Suprapubic skin (tissue), 3 donors: ENCODE measurements at regions not wholly inside any gene's neighbourhood (a gene's known extent, or its start where the extent isn't known, plus 50 kb on each side); places are given as distances from the start of the nearest gene placed in this dataset.

Experiments
- POLR2A ChIP-seq, 2 donors: fragments of 450-650 bp; IDR thresholded peaks; one replicate each; pipeline ENCODE4 v1.6.1; 2017; ENCODE audit warnings: antibody characterized with exemption in 2 of 2, mild to moderate bottlenecking in 2 of 2, moderate library complexity in 2 of 2
- TF ChIP-seq, protein P1 (sequence below), 2 donors: fragments of 200-600 bp in 1 of 2; fragments of 450-650 bp in 1 of 2; sonication (generic) in 1 of 2; IDR thresholded peaks; one replicate each; pipeline ENCODE4 v1.5.1; 2016 to 2019; ENCODE audit warnings: antibody characterized with exemption in 2 of 2, mild to moderate bottlenecking in 1 of 2, moderate library complexity in 1 of 2

DNA sequence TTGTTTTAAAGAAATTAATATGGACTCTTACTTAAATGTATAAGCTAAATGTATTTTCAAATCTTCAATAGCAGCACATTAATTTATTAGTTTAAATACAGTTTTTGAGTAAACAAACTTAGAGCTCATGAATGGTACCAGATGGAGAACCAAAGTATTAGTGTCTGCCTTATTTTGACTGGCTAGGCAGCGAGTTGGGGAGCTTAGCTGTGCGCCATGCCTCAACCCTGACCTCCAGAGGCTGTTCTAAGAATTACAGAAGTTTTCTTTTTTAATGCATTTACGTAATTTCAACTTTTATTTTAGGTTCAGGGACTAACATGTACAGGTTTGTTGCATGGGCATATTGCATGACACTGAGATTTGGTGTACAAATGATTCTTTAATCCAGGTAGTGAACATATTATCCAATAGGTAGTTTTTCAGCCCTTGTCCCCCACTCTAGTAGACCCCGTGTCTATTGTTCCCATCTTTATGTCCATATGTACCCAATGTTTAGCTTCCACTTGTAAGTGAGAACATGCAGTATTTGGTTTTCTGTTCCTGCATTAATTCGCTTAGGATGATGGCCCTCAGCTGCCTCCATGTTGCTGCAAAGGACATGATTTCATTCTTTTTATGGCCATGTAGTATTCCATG lies 166.8 kb downstream of the IQUB start:
- TF ChIP-seq POLR2A (IDR thresholded peaks at IDR 0.05), result no peak
- TF ChIP-seq, protein P1, sequence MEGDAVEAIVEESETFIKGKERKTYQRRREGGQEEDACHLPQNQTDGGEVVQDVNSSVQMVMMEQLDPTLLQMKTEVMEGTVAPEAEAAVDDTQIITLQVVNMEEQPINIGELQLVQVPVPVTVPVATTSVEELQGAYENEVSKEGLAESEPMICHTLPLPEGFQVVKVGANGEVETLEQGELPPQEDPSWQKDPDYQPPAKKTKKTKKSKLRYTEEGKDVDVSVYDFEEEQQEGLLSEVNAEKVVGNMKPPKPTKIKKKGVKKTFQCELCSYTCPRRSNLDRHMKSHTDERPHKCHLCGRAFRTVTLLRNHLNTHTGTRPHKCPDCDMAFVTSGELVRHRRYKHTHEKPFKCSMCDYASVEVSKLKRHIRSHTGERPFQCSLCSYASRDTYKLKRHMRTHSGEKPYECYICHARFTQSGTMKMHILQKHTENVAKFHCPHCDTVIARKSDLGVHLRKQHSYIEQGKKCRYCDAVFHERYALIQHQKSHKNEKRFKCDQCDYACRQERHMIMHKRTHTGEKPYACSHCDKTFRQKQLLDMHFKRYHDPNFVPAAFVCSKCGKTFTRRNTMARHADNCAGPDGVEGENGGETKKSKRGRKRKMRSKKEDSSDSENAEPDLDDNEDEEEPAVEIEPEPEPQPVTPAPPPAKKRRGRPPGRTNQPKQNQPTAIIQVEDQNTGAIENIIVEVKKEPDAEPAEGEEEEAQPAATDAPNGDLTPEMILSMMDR (IDR thresholded peaks at IDR 0.05), result peak in 1 of 2 donors; percentile 19
